Naive B cell (primary cell): ENCODE measurements at regions not wholly inside any gene's neighbourhood (a gene's known extent, or its start where the extent isn't known, plus 50 kb on each side); places are given as distances from the start of the nearest gene placed in this dataset.

ENCODE experiments used
- ATAC-seq, 2 donors: fragments of 150-1000 bp; cut with Tn5 transposase; 2 replicates each; pipeline ENCODE4 v1.10.0; 2021; ENCODE audit warnings: low read depth in 2 of 2, mild to moderate bottlenecking in 2 of 2, moderate library complexity in 2 of 2
- DNase-seq: peaks from one replicate; pipeline ENCODE4 v3.0.0; 2022
- H3K27ac Mint-ChIP-seq, 6 donors: one replicate each; pipeline ENCODE4 v1.8.0; 2020 to 2022; ENCODE audit warnings: mild to moderate bottlenecking in 6 of 6, mixed read lengths in 6 of 6, moderate library complexity in 5 of 6, inconsistent platforms in 2 of 6
- H3K27me3 Mint-ChIP-seq, 3 donors: one replicate each; pipeline ENCODE4 v1.8.0; 2021 to 2022; ENCODE audit warnings: mixed read lengths in 3 of 3, mild to moderate bottlenecking in 1 of 3
- H3K36me3 Mint-ChIP-seq, 2 donors: one replicate each; pipeline ENCODE4 v1.8.0; 2020 to 2022; ENCODE audit warnings: mixed read lengths in 2 of 2, inconsistent platforms in 1 of 2, mild to moderate bottlenecking in 1 of 2
- H3K4me1 Mint-ChIP-seq, 3 donors: one replicate each; pipeline ENCODE4 v1.8.0; 2020 to 2022; ENCODE audit warnings: mixed read lengths in 3 of 3, inconsistent platforms in 1 of 3, mild to moderate bottlenecking in 1 of 3, moderate library complexity in 1 of 3
- H3K4me3 Mint-ChIP-seq, 8 donors: one replicate each; pipeline ENCODE4 v1.8.0; 2020 to 2022; ENCODE audit warnings: mild to moderate bottlenecking in 8 of 8, mixed read lengths in 8 of 8, moderate library complexity in 8 of 8, inconsistent platforms in 2 of 8
- H3K9me3 Mint-ChIP-seq, 7 donors: one replicate each; pipeline ENCODE4 v1.8.0; 2020 to 2022; ENCODE audit warnings: mixed read lengths in 7 of 7, mild to moderate bottlenecking in 5 of 7, inconsistent platforms in 2 of 7, moderate library complexity in 1 of 7

GRCh38 chr1:91170571-91170970, 148.7 kb upstream of the ZNF644 start:
- H3K4me3 Mint-ChIP-seq = no peak overlapping the region
- H3K27me3 Mint-ChIP-seq = peaks cover 20 to 45% (median 39%) of the 10 kb centered on the region in 3 donors
- no peak for ATAC-seq
- DNase-seq = no peak
- H3K4me1 Mint-ChIP-seq = no peaks in the 10 kb centered on the region
- H3K9me3 Mint-ChIP-seq = no peaks in the 10 kb centered on the region
- no peaks in the 10 kb centered on the region for H3K36me3 Mint-ChIP-seq
- H3K27ac Mint-ChIP-seq = peak overlapping the region in 2 of 6 donors; percentile 9 to 41

- peak; percentile 54 to 61 for ATAC-seq
- Mint-ChIP-seq H3K27ac (no peak overlapping the region), H3K36me3 (no peaks in the 10 kb centered on the region), H3K27me3 (peaks cover 0 to 11% (median 9%) of the 10 kb centered on the region in 3 donors), H3K4me3 (no peak overlapping the region), H3K9me3 (peaks cover 0 to 3% (median 0%) of the 10 kb centered on the region in 7 donors), H3K4me1 (peaks cover 0 to 10% (median 6%) of the 10 kb centered on the region in 3 donors)
- DNase-seq = peak; percentile 9
Observed at GRCh38 chr1:91166106-91166712, 144.4 kb upstream of the ZNF644 start.

- Mint-ChIP-seq H3K27me3 (peaks cover 0 to 9% (median 6%) of the 10 kb centered on the region in 3 donors), H3K36me3 (no peaks in the 10 kb centered on the region), H3K4me1 (peaks cover 0 to 10% (median 6%) of the 10 kb centered on the region in 3 donors), H3K4me3 (no peak overlapping the region), H3K27ac (peak overlapping the region in 1 of 6 donors; percentile 73), H3K9me3 (peaks cover 0 to 3% (median 0%) of the 10 kb centered on the region in 7 donors)
- DNase-seq = peak; percentile 52
- ATAC-seq = peak; percentile 89 to 91
Observed at GRCh38 chr1:91165033-91165654, 143.3 kb upstream of the ZNF644 start.

GRCh38 chr1:91162613-91163012, 140.8 kb upstream of the ZNF644 start:
- Mint-ChIP-seq H3K27me3 (peaks cover 0 to 5% (median 3%) of the 10 kb centered on the region in 3 donors), H3K9me3 (peaks cover 0 to 3% (median 0%) of the 10 kb centered on the region in 7 donors), H3K27ac (no peak overlapping the region), H3K36me3 (no peaks in the 10 kb centered on the region), H3K4me1 (peaks cover 0 to 10% (median 6%) of the 10 kb centered on the region in 3 donors), H3K4me3 (no peak overlapping the region)
- no peak for ATAC-seq
- no peak for DNase-seq

GRCh38 chr1:91161749-91162148, 139.9 kb upstream of the ZNF644 start:
- no peak for ATAC-seq
- peaks cover 0 to 10% (median 6%) of the 10 kb centered on the region in 3 donors for H3K4me1 Mint-ChIP-seq
- no peak overlapping the region for H3K27ac Mint-ChIP-seq
- no peak overlapping the region for H3K4me3 Mint-ChIP-seq
- H3K27me3 Mint-ChIP-seq = peaks cover 0 to 4% (median 3%) of the 10 kb centered on the region in 3 donors
- no peak for DNase-seq
- peaks cover 0 to 3% (median 0%) of the 10 kb centered on the region in 7 donors for H3K9me3 Mint-ChIP-seq
- no peaks in the 10 kb centered on the region for H3K36me3 Mint-ChIP-seq

- H3K9me3 Mint-ChIP-seq = peaks cover 0 to 3% (median 0%) of the 10 kb centered on the region in 7 donors
- ATAC-seq = no peak
- DNase-seq = no peak
- peak overlapping the region in 1 of 6 donors; percentile 58 for H3K27ac Mint-ChIP-seq
- H3K36me3 Mint-ChIP-seq = no peaks in the 10 kb centered on the region
- peaks cover 0 to 10% (median 6%) of the 10 kb centered on the region in 3 donors for H3K4me1 Mint-ChIP-seq
- H3K27me3 Mint-ChIP-seq = peaks cover 3 to 9% (median 5%) of the 10 kb centered on the region in 3 donors
- no peak overlapping the region for H3K4me3 Mint-ChIP-seq
Observed at GRCh38 chr1:91161166-91161565, 139.3 kb upstream of the ZNF644 start.

GRCh38 chr1:91160363-91161075, 138.7 kb upstream of the ZNF644 start:
- H3K36me3 Mint-ChIP-seq = no peaks in the 10 kb centered on the region
- no peak for DNase-seq
- H3K9me3 Mint-ChIP-seq = peaks cover 0 to 3% (median 0%) of the 10 kb centered on the region in 7 donors
- no peak overlapping the region for H3K4me3 Mint-ChIP-seq
- peaks cover 0 to 10% (median 6%) of the 10 kb centered on the region in 3 donors for H3K4me1 Mint-ChIP-seq
- peaks cover 3 to 15% (median 9%) of the 10 kb centered on the region in 3 donors for H3K27me3 Mint-ChIP-seq
- ATAC-seq = no peak
- H3K27ac Mint-ChIP-seq = peak overlapping the region in 1 of 6 donors; percentile 2

- H3K27ac Mint-ChIP-seq = no peak overlapping the region
- H3K36me3 Mint-ChIP-seq = no peaks in the 10 kb centered on the region
- DNase-seq (no peak), ATAC-seq (no peak)
- no peaks in the 10 kb centered on the region for H3K4me1 Mint-ChIP-seq
- H3K9me3 Mint-ChIP-seq = no peaks in the 10 kb centered on the region
- H3K27me3 Mint-ChIP-seq = peaks cover 9 to 34% (median 14%) of the 10 kb centered on the region in 3 donors
- no peak overlapping the region for H3K4me3 Mint-ChIP-seq
Observed at GRCh38 chr1:91153341-91153740, 131.5 kb upstream of the ZNF644 start.

- no peak for ATAC-seq
- Mint-ChIP-seq H3K9me3 (no peaks in the 10 kb centered on the region), H3K27me3 (peaks cover 9 to 34% (median 20%) of the 10 kb centered on the region in 3 donors), H3K27ac (no peak overlapping the region), H3K4me1 (no peaks in the 10 kb centered on the region), H3K36me3 (no peaks in the 10 kb centered on the region), H3K4me3 (no peak overlapping the region)
- DNase-seq = no peak
Observed at GRCh38 chr1:91152331-91152730, 130.5 kb upstream of the ZNF644 start.

- Mint-ChIP-seq H3K4me1 (no peaks in the 10 kb centered on the region), H3K36me3 (no peaks in the 10 kb centered on the region), H3K27ac (no peak overlapping the region), H3K9me3 (no peaks in the 10 kb centered on the region), H3K27me3 (peaks cover 9 to 30% (median 16%) of the 10 kb centered on the region in 3 donors), H3K4me3 (no peak overlapping the region)
- DNase-seq = no peak
- no peak for ATAC-seq
Observed at GRCh38 chr1:91151702-91152101, 129.9 kb upstream of the ZNF644 start.

GRCh38 chr1:91148641-91149069, 126.8 kb upstream of the ZNF644 start:
- no peaks in the 10 kb centered on the region for H3K36me3 Mint-ChIP-seq
- H3K27ac Mint-ChIP-seq = no peak overlapping the region
- H3K4me1 Mint-ChIP-seq = no peaks in the 10 kb centered on the region
- ATAC-seq (no peak), DNase-seq (no peak)
- H3K9me3 Mint-ChIP-seq = no peaks in the 10 kb centered on the region
- no peak overlapping the region for H3K4me3 Mint-ChIP-seq
- H3K27me3 Mint-ChIP-seq = peaks cover under 1 to 11% (median 10%) of the 10 kb centered on the region in 3 donors

- peaks cover 0 to 6% (median 0%) of the 10 kb centered on the region in 3 donors for H3K27me3 Mint-ChIP-seq
- H3K36me3 Mint-ChIP-seq = no peaks in the 10 kb centered on the region
- no peaks in the 10 kb centered on the region for H3K9me3 Mint-ChIP-seq
- DNase-seq (no peak), ATAC-seq (no peak)
- no peak overlapping the region for H3K4me3 Mint-ChIP-seq
- H3K27ac Mint-ChIP-seq = no peak overlapping the region
- H3K4me1 Mint-ChIP-seq = no peaks in the 10 kb centered on the region
Observed at GRCh38 chr1:91141858-91142257, 120.0 kb upstream of the ZNF644 start.

GRCh38 chr1:91138959-91139358, 117.1 kb upstream of the ZNF644 start:
- no peaks in the 10 kb centered on the region for H3K4me1 Mint-ChIP-seq

More at GRCh38 chr1:91138959-91139358, 117.1 kb upstream of the ZNF644 start:
- H3K27me3 Mint-ChIP-seq = peaks cover 0 to 7% (median 3%) of the 10 kb centered on the region in 3 donors
- peak overlapping the region in 1 of 6 donors; percentile 37 for H3K27ac Mint-ChIP-seq
- DNase-seq (no peak), ATAC-seq (no peak)
- H3K9me3 Mint-ChIP-seq = no peaks in the 10 kb centered on the region
- no peaks in the 10 kb centered on the region for H3K36me3 Mint-ChIP-seq
- H3K4me3 Mint-ChIP-seq = no peak overlapping the region
